H1 (cell line): ENCODE measurements at regions not wholly inside any gene's neighbourhood (a gene's known extent, or its start where the extent isn't known, plus 50 kb on each side); places are given as distances from the start of the nearest gene placed in this dataset.

Experiments
- BRCA1 ChIP-seq: IDR thresholded peaks from 2 replicates; pipeline ENCODE4 v1.6.1; 2012; ENCODE audit warnings: low read depth, low read length, improper control_type of control experiment
- CHD7 ChIP-seq: fragments of 300-600 bp; sonication (generic); IDR thresholded peaks from 2 replicates; pipeline ENCODE4 v1.7.1; 2012; ENCODE audit warnings: low read length, moderate library complexity, mild to moderate bottlenecking, inconsistent platforms; ENCODE audit not compliant: insufficient replicate concordance
- NANOG ChIP-seq: IDR thresholded peaks from 2 replicates; pipeline ENCODE4 v1.6.1; 2011; ENCODE audit warnings: low read length, low read depth, mild to moderate bottlenecking, inconsistent platforms; ENCODE audit not compliant: insufficient read depth, poor library complexity, severe bottlenecking
- RFX5 ChIP-seq: IDR thresholded peaks from 2 replicates; pipeline ENCODE4 v1.6.1; 2011; ENCODE audit warnings: low read depth, low read length, improper control_type of control experiment, borderline replicate concordance
- SP1 ChIP-seq: IDR thresholded peaks from 2 replicates; pipeline ENCODE4 v1.6.1; 2011; ENCODE audit warnings: low read depth, low read length
- TEAD4 ChIP-seq: IDR thresholded peaks from 2 replicates; pipeline ENCODE4 v1.6.1; 2012; ENCODE audit warnings: low read depth, low read length, inconsistent platforms, mixed read lengths
- YY1 ChIP-seq: IDR thresholded peaks from 2 replicates; pipeline ENCODE4 v1.6.1; 2011; ENCODE audit warnings: low read depth, mild to moderate bottlenecking, low read length

- TF ChIP-seq CHD7 (no peak), NANOG (no peak), TEAD4 (no peak), RFX5 (no peak), BRCA1 (no peak), YY1 (no peak), SP1 (no peak)
- TF ChIP-seq, all 59 proteins: peak for 0
Measured at GRCh38 chr1:195981448-195982139, 626.6 kb downstream of the KCNT2 start (continued).
